ENCODE measurements at regions not wholly inside any gene's neighbourhood (a gene's known extent, or its start where the extent isn't known, plus 50 kb on each side); places are given as distances from the start of the nearest gene placed in this dataset.

DNA sequence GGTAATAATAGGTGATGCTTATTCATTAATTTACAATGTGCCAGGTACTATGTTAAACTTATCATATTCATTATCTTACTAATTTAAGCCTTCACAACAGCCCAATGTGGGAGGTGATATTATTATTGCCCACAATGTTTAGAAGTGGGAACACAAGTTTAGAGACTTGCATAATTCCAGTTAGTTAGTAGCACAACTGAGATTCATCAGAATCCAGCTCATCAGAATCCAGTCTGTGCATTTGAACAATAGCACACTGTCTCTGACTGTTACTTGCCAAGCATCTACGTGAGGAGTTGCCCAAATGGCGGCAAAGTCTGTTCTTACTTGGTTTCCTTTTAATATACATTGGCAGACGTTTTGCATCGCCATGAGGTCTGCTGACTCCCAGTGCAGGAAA, 110.9 kb upstream of the BASP1 start:
- H3K27ac ChIP-seq, result no peak overlapping the region
- TF ChIP-seq, protein P1, sequence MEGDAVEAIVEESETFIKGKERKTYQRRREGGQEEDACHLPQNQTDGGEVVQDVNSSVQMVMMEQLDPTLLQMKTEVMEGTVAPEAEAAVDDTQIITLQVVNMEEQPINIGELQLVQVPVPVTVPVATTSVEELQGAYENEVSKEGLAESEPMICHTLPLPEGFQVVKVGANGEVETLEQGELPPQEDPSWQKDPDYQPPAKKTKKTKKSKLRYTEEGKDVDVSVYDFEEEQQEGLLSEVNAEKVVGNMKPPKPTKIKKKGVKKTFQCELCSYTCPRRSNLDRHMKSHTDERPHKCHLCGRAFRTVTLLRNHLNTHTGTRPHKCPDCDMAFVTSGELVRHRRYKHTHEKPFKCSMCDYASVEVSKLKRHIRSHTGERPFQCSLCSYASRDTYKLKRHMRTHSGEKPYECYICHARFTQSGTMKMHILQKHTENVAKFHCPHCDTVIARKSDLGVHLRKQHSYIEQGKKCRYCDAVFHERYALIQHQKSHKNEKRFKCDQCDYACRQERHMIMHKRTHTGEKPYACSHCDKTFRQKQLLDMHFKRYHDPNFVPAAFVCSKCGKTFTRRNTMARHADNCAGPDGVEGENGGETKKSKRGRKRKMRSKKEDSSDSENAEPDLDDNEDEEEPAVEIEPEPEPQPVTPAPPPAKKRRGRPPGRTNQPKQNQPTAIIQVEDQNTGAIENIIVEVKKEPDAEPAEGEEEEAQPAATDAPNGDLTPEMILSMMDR (conservative IDR thresholded peaks at IDR 0.05), result no peak

DNA sequence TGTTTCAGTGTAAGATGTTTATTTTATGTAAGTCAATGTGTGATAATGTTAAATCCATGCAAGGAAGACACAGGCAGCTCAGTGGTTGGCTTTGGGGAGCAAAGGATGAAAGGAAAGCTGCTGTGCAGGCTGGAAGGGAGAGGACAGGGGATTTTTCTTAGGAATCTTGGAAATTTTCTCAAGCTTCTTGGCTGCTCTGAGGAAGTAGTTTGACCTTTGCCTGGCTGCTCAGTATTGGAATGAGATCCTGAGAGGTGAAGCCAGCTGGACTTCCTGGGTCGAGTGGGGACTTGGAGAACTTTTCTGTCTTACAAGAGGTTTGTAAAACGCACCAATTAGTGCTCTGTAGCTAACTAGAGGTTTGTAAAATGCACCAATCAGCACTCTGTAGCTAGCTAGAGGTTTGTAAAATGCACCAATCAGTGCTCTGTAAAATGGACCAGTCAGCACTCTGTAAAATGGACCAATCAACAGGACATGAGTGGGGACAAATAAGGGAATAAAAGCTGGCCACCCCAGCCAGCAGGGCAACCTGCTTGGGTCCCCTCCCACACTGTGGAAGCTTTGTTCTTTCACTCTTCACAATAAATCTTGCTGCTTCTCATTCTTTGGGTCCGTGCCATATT, 105.2 kb upstream of the BASP1 start:
- peak overlapping the region; percentile 93 for H3K27ac ChIP-seq

DNA sequence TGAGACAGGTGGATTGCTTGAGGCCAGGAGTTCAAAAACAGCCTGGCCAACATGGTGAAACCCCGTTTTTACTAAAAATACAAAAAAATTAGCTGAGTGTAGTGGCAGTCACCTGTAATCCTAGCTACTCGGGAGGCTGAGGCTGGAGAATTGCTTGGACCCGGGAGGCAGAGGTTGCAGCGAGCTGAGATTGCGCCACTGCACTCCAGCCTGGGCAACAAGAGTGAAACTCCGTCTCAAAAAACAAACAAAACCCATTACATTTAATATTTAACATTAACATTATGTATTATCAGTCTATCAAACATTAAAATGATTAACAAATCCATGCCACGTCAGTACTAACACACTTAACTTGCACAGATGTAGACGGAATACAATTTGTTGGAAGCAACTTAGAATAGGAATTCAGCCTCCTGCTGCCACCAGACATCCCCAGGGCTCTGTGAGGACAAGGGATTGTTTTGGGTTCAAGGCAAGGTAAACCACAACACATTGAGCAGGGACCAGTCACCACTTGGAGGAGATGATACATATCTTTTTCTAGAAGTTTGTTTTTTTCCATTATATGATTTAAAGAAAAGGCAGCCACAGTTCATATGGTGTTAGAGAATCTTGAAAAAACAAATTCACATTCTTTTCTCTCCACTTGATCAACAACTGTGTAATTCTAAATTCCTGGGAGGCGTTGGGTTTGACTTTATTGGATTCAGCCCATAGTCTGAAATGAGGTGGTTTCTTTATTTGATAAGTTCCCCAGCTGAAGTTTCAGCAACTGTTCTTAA, 104.1 kb upstream of the BASP1 start:
- TF ChIP-seq, protein P1 (conservative IDR thresholded peaks at IDR 0.05), result no peak
- peak overlapping the region; percentile 93 for H3K27ac ChIP-seq

DNA sequence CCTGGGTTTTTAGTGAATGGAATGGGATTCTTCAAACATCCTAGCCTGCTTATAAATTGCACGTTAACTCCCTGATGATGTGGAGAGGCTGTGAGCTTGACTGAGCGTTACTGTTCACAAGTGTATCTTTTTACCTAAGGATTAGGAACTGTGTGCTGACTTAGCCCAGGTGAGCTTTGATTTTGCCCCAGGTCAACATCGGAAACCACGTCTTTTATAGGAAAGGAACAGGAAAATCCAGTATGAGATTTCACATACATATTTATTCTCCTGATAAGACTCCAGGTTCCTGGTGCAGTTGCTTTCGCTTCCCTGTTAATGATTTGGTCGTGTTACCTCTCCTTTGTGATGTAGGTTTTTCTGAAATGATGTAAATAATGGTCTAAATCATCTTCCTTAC, 103.2 kb upstream of the BASP1 start:
- H3K27ac ChIP-seq, result peak overlapping the region; percentile 93
- TF ChIP-seq, protein P1 (conservative IDR thresholded peaks at IDR 0.05), result no peak

DNA sequence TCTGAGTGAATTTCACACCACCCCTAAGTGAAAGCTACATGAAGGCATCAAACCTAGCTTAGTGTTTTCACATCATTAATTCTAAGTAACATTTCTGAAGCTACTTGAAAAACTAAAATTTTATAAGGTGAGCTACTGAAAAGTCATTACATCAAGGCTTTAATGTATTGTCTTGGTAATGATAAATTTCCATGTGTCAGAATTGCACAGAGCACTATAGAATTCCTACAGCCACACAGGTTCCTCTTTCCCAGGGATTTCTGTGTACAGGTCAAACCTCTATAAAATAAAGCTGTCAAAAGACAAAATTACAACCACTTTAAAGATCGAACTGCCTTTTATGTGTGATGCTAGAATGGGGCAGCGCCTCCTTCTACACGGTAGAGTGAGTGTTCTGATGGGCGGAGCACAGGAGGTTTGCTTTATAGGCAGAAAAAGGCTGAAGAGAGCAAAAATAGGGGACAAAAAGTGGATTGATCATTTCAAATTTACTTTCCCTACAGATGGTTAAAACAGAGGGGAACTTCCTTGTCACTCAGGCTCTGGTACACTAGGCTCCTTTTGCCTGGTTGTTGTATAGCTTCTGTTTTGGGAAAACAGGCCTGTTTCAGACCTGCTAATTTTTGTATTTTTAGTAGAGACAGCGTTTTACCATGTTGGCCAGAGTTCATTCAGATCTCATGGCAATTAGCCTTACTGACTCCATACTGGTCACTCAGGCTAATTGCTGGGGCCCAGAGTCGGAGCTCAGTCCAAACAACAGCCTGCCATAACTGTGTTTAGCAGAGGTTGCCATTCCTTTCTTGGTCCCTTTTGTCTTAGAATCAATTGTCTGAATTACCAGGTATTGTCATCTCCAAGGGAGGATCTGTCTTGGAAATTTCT, 102.5 kb upstream of the BASP1 start:
- TF ChIP-seq, protein P1 (conservative IDR thresholded peaks at IDR 0.05), result no peak
- peak overlapping the region; percentile 93 for H3K27ac ChIP-seq

DNA sequence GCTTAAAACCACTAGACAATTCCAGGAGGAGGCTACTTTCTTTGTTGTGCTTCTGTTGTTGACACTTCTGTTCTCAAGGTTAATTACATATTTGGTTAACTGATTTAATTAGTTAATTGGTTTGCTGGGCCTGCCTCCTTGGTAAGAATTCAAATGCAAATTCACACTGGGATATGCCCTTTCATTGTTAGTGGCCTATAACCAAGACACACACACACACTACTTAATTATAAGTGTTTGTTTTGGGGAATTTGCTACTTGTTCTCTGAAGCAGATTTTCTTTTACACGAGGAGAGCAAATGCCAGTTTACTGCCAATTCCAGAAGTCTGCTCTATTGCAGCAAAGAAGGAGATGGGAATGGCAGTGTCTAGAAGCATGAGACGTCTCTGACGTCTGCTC, 101.6 kb upstream of the BASP1 start:
- H3K27ac ChIP-seq, result peak overlapping the region; percentile 93
- TF ChIP-seq, protein P1 (conservative IDR thresholded peaks at IDR 0.05), result no peak

DNA sequence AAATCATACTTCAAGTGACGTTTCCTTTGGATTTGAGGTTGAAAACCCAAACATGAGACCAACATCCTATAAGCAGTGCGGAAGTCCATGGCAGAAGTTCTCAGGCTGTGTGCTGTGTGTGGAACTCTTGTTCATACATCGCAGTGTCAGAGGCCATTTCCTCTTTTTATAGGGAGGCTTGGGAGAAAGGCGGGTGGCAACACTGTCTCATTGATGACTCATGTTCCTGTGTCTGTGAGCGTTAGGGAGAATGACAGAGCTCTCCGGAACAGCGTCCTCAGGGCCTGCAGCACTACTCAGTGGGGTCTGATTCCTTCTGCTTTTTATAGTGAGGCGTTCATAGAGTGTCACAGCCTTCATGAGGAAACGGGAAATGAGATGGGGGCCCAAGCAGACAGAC, 98.8 kb upstream of the BASP1 start:
- TF ChIP-seq, protein P1 (conservative IDR thresholded peaks at IDR 0.05), result no peak
- H3K27ac ChIP-seq, result no peak overlapping the region

All from VCaP (cell line).